Ishikawa (cell line): ENCODE measurements at regions not wholly inside any gene's neighbourhood (a gene's known extent, or its start where the extent isn't known, plus 50 kb on each side); places are given as distances from the start of the nearest gene placed in this dataset.

Source experiments
- CEBPB ChIP-seq: IDR thresholded peaks from 2 replicates; pipeline ENCODE4 v1.6.1; 2012
- CREB1 ChIP-seq: IDR thresholded peaks from 2 replicates; pipeline ENCODE4 v1.6.1; 2012; ENCODE audit warnings: low read depth
- EGR1 ChIP-seq: IDR thresholded peaks from 2 replicates; pipeline ENCODE4 v1.6.1; 2012
- EP300 ChIP-seq: IDR thresholded peaks from 2 replicates; pipeline ENCODE4 v1.6.1; 2012; ENCODE audit warnings: borderline replicate concordance
- FOXM1 ChIP-seq: IDR thresholded peaks from 2 replicates; pipeline ENCODE4 v1.6.1; 2012; ENCODE audit warnings: low read depth, borderline replicate concordance
- NFIC ChIP-seq: IDR thresholded peaks from 2 replicates; pipeline ENCODE4 v1.6.1; 2012
- RAD21 ChIP-seq: IDR thresholded peaks from 2 replicates; pipeline ENCODE4 v1.6.1; 2012; ENCODE audit warnings: low read depth
- TAF1 ChIP-seq: IDR thresholded peaks from 2 replicates; pipeline ENCODE4 v1.6.1; 2012; ENCODE audit warnings: low read depth, mild to moderate bottlenecking
- TCF12 ChIP-seq: IDR thresholded peaks from 2 replicates; pipeline ENCODE4 v1.6.1; 2012; ENCODE audit warnings: low read depth
- TEAD4 ChIP-seq: IDR thresholded peaks from 2 replicates; pipeline ENCODE4 v1.6.1; 2012
- USF1 ChIP-seq: IDR thresholded peaks from 2 replicates; pipeline ENCODE4 v1.6.1; 2012
- YY1 ChIP-seq: IDR thresholded peaks from 2 replicates; pipeline ENCODE4 v1.6.1; 2012; ENCODE audit warnings: low read depth
- ZBTB7A ChIP-seq: IDR thresholded peaks from 2 replicates; pipeline ENCODE4 v1.6.1; 2012; ENCODE audit warnings: low read depth
- TF ChIP-seq, protein P1 (sequence below): IDR thresholded peaks from 2 replicates; pipeline ENCODE4 v1.6.1; 2012
- TF ChIP-seq, protein P2 (sequence below): IDR thresholded peaks from 2 replicates; pipeline ENCODE4 v1.6.1; 2012; ENCODE audit warnings: low read depth, mild to moderate bottlenecking

DNA sequence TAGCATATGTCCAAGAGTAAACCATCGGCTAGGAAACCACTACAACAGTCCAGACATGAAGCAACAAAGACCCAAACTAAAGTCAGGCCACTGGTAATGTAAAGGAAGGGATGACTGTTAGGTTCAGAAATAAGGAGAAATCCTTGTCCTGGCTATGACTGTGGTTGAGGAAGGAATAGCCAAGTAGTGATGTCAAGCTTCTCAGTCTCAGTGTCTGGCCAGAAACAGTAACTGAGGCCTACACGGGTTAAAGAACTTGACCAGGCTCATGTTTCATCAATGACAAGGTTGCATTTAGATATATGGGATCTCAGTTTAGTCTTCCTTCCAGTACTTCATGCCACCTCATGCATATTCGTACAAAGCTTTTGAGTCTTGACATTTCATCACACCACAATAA is 162.0 kb downstream of the ETAA1 start:
- TF ChIP-seq USF1 (no peak), CEBPB (no peak), CREB1 (no peak), ZBTB7A (no peak), FOXM1 (no peak), TCF12 (no peak), RAD21 (no peak), TEAD4 (no peak)
- TF ChIP-seq, protein P1, sequence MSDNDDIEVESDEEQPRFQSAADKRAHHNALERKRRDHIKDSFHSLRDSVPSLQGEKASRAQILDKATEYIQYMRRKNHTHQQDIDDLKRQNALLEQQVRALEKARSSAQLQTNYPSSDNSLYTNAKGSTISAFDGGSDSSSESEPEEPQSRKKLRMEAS: no peak
- TF ChIP-seq, protein P2, sequence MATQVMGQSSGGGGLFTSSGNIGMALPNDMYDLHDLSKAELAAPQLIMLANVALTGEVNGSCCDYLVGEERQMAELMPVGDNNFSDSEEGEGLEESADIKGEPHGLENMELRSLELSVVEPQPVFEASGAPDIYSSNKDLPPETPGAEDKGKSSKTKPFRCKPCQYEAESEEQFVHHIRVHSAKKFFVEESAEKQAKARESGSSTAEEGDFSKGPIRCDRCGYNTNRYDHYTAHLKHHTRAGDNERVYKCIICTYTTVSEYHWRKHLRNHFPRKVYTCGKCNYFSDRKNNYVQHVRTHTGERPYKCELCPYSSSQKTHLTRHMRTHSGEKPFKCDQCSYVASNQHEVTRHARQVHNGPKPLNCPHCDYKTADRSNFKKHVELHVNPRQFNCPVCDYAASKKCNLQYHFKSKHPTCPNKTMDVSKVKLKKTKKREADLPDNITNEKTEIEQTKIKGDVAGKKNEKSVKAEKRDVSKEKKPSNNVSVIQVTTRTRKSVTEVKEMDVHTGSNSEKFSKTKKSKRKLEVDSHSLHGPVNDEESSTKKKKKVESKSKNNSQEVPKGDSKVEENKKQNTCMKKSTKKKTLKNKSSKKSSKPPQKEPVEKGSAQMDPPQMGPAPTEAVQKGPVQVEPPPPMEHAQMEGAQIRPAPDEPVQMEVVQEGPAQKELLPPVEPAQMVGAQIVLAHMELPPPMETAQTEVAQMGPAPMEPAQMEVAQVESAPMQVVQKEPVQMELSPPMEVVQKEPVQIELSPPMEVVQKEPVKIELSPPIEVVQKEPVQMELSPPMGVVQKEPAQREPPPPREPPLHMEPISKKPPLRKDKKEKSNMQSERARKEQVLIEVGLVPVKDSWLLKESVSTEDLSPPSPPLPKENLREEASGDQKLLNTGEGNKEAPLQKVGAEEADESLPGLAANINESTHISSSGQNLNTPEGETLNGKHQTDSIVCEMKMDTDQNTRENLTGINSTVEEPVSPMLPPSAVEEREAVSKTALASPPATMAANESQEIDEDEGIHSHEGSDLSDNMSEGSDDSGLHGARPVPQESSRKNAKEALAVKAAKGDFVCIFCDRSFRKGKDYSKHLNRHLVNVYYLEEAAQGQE: no peak

- TF ChIP-seq TAF1: no peak
- TF ChIP-seq ZBTB7A: no peak
Measured at GRCh38 chr2:67560771-67561456, 163.8 kb downstream of the ETAA1 start.

DNA sequence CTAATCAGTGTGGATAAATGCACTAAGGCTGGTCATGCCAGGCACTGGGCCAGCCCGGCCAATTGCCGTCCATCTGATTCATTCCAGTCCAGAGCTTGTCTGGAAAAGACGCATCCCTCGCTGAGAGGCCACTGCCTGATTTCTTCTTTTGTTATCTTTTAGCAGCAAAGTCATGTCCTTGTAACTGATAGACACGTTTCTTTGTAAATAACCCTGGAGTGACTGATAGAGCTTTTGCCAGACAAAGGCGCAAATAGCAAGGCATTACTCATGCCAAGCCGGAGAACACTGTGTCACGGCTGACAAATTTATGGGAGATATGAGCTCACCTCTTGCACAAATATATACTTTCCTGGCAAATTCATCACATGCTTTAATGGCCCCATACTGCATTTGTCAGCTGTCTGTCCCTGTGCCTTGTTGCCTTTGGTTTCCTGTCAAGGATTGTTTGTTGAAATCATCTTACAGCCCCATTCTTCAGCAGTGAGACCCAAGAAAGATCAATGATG is 164.4 kb downstream of the ETAA1 start:
- peak; percentile 35; the same call in 1 of the 2 replicates for TF ChIP-seq CEBPB
- TF ChIP-seq TEAD4: no peak
- TF ChIP-seq NFIC: peak; percentile 68
- TF ChIP-seq TCF12: peak; percentile 69
- TF ChIP-seq FOXM1: 0 out of 2 replicates have a peak, but pooled peaks have one; percentile 15

DNA sequence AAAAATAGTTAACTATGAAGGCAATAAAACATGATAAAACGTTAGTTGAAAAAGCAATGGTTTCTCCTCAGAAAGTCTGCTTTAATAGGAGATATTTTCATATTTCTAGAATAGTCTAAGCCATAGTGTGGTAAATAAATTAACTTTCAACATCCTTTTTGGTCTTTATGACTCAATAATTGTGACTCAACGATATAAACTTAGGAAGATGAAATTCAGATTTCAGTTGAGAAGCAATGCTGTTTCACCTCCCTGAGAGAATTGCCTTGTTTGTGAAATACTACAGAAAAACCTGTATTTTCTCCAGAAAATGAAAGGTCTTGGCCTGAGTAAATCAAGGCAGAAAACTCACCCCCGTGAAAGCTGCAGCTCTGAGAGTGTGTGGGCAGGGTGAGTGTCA is 166.9 kb downstream of the ETAA1 start:
- TF ChIP-seq, protein P1: no peak
- TF ChIP-seq NFIC: no peak
- no peak for TF ChIP-seq CEBPB
- no peak for TF ChIP-seq USF1
- TF ChIP-seq ZBTB7A: no peak
- TF ChIP-seq RAD21: no peak
- TF ChIP-seq EP300: no peak
- no peak for TF ChIP-seq TCF12
- no peak for TF ChIP-seq TAF1
- no peak for TF ChIP-seq CREB1

DNA sequence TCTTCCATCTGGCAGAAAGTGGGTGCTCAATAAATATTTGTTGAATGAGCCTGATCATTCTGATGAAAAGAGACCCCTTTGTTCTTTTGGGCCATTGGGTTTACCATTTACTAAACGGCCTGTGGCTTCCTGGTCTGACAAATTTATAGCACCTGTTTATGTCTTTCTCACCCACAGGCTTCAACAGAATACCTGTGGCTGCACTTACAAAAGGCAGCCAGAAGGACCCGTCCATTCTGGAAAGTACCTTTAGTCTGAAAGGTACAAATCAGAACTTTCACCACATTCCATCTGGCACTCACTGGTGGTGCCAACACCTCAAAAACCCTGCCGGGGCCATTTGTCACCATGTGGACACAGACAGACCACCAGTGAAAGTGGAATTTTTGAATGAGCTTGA is 167.5 kb downstream of the ETAA1 start:
- TF ChIP-seq YY1 (no peak), TAF1 (no peak)
- TF ChIP-seq, protein P2: no peak

GRCh38 chr2:67565262-67565661 is 168.1 kb downstream of the ETAA1 start:
- TF ChIP-seq YY1 (no peak), ZBTB7A (no peak), EGR1 (no peak), TAF1 (no peak), CREB1 (no peak), RAD21 (no peak), USF1 (no peak), EP300 (no peak), NFIC (no peak), TEAD4 (no peak), CEBPB (no peak), TCF12 (no peak), FOXM1 (no peak)
- TF ChIP-seq, protein P2: no peak
- TF ChIP-seq, protein P1: no peak
